Stimulated activated CD4-positive, alpha-beta T cell treated with anti-CD3 and anti-CD28 coated beads, TNF-alpha, amount 100 ng/mL, for 24 hours (primary cell): ENCODE measurements at regions not wholly inside any gene's neighbourhood (a gene's known extent, or its start where the extent isn't known, plus 50 kb on each side); places are given as distances from the start of the nearest gene placed in this dataset.

Experiments
- DNase-seq, 3 experiments: peaks; one replicate each; pipeline ENCODE4 v3.0.0-alpha.2; 2020; ENCODE audit warnings: low read depth in 3 of 3

- DNase-seq, result no peak
Observed at GRCh38 chr5:8845296-8845695, 700.6 kb downstream of the SEMA5A start.

DNA sequence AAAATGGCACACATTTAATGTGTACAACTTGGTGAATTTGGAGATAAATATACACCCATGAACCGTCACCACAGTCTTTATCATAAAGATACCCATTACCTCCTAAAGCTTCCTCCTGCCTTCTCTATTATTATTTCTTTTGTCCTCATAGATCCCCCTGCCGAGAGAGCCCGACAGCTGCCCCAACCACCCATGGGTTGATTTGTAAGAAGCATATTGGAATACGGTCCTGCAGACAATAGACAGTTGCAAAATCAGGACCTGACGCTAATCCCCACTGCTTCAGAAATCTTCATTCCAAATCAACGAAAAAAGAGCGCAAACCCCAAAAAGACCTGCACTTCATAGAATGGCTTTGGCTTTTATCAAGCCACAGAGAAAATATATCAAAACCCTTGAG is 697.5 kb downstream of the SEMA5A start:
- DNase-seq, result no peak

- DNase-seq, result no peak
Observed at GRCh38 chr5:8848997-8849594, 696.8 kb downstream of the SEMA5A start.

DNA sequence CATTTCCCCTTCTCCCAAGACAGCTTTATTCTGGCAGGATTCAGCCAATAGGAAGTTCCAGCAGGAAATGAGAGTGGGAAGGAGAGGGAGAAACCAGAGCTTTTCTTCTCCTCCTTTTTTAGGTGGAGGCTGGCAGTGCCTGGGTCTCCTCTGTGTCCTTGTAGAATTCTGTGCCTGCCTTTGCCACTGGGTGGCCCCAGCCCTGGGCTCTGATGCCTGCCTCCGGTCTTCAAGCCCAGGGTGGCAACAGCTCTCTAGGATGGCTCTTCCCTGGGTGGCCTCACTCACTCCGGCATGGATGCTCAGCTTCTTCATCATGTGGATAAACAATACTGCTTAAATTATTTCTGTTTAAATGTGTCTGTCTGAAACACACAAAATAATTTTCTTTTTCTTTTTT is 694.8 kb downstream of the SEMA5A start:
- DNase-seq, result no peak

- no peak for DNase-seq
Observed at GRCh38 chr5:8857051-8857450, 688.8 kb downstream of the SEMA5A start.

GRCh38 chr5:8861764-8862163 is 684.1 kb downstream of the SEMA5A start:
- DNase-seq, result no peak

- no peak for DNase-seq
Observed at GRCh38 chr5:8864053-8864452, 681.8 kb downstream of the SEMA5A start.

GRCh38 chr5:8865266-8865665 is 680.6 kb downstream of the SEMA5A start:
- no peak for DNase-seq

GRCh38 chr5:8865686-8866374 is 680.0 kb downstream of the SEMA5A start:
- no peak for DNase-seq

- DNase-seq, result no peak
Observed at GRCh38 chr5:8868283-8868682, 677.6 kb downstream of the SEMA5A start.

DNA sequence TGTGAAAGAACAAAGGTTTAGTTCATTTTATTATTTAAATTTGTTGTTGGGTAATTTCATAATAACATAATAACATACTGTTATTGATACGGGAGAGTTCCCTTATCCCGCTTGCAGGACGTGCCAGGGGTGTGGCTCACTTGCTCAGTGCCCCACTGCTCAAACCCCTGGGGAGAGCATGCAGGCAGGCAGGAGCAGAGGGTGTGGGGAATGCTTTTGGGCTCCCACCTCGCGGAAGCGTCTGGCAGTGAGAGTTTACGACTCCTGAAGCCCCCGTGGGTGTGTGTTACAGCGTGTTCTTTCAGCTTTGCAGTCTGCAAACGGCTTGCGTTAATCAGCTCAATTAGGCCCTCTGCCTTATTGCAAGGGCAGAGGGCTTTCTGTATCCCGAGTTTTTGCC is 675.9 kb downstream of the SEMA5A start:
- no peak for DNase-seq

DNA sequence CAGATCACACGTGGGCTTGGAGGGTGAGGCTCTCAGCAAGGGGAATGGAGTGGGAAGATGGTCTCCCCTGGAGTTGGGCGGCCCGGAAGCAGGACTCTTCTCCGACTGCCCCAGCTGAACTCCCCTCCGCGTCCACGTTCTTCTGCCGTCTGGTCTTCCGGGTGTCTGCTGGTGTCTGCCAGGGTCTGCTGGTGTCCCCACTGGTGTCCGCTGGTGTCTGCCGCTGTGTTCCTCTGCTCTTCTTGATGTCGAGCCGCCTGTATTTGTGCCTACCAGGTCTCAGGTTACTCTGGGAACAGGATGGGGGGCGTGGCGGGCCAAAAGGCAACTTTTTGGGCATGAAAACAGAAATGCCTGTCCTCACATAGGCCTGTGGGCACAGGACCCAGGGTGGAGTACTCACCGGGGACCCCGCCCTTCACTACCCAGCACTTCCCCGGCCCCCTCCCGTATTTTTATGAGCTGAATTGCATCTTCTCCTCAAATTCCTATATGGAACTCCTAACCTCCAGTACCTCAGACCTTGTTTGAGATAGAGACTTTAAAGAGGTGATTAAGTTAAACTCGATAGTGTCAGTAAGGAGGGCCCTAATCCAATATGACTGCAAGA is 675.4 kb downstream of the SEMA5A start:
- no peak for DNase-seq

DNA sequence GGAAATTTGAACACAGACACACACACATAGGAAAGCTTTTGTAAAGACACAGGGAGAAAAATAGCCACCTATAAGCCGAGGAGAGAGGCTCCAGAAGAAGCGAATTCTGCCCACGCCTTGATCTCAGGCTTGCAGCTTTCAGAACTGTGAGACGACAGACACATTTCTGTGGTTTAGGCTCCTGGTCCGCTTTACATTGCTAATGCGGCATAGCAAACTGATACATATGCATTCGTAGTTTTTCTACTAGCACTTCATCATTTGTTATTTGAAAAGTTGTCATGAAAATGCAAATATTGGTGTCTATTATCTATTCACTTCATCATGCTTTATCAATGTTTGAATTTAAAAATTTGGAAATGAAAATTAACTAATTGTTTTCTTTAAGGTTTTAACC is 674.9 kb downstream of the SEMA5A start:
- no peak for DNase-seq

DNA sequence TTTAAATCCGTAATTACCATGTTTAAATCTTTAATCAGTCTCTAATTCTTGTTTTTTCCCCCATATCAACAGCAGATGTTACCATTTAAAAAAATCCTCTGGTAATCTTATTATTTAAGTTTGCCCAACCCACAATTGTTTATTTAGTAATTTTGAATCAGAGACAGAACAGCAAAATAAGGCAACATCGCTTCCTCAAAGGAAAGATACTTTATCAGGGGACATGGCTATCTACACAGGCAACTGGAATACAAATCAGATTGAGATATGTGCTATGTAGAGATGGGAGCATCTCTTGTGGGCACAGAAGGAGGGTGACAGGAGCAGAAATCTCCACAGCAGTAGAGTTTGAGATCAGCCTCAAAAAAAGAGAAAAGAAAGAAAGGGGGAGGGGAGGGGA is 674.4 kb downstream of the SEMA5A start:
- DNase-seq, result no peak

- DNase-seq, result no peak
Observed at GRCh38 chr5:8875722-8876121, 670.2 kb downstream of the SEMA5A start.

- DNase-seq, result no peak
Observed at GRCh38 chr5:8879248-8879647, 666.6 kb downstream of the SEMA5A start.

DNA sequence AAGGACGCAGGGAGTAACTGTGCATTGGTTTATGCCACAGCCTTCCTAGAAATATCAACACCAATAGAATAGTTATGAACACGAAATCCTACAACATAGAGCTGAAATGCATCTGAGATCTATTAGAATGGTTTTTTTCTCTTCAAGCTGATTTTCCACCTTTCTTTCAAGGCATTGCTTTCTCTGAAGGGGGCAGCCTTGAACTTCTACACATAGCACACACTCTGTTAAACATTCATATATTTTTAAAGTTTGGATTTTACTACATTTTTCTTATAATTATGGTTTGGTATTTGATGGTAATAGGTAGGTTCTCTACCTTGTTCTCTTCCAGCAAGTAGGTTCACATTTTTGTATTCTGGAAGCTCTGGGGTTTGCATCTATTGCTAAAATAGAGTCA is 661.8 kb downstream of the SEMA5A start:
- DNase-seq, result no peak

- no peak for DNase-seq
Observed at GRCh38 chr5:8892926-8893325, 652.9 kb downstream of the SEMA5A start.

DNA sequence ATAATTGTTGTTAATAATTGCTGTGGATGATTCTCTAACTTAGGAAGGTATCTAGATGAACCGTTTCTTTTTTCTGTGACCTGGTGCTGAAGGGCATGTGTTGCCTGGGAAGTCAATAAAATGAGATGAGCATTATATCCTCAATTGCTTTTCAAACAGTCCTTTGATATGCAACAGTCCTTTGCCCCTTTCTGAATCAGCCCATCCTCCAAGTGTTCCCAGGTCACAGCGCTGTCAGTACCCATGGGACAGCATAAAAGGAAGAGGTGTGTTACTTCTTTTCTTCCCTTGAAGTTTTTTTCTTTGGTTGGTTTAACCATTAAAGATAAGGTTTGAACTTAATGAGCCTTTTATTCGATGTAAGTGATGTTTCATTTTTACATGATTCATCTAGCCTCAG is 651.8 kb downstream of the SEMA5A start:
- no peak for DNase-seq

- no peak for DNase-seq
Observed at GRCh38 chr5:8895062-8895461, 650.8 kb downstream of the SEMA5A start.

DNA sequence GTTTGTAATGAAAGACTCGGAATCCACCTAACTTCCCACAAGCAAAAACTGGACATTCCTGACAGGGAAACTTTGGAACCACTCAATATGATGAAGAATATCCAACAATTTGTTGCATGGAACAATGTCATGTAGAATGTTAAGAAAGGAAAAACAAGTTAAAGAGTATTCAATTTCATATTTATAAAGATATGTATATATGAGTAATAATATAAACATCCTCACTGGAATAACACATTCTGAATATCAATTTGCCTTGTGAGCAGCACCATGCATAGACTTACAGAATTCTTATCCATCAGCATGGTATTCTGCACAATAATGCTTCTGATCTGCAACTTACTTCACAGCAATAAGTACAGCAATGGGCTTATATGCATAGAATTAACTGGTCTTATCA is 650.3 kb downstream of the SEMA5A start:
- DNase-seq, result no peak

- DNase-seq, result no peak
Observed at GRCh38 chr5:8897316-8897715, 648.6 kb downstream of the SEMA5A start.

DNA sequence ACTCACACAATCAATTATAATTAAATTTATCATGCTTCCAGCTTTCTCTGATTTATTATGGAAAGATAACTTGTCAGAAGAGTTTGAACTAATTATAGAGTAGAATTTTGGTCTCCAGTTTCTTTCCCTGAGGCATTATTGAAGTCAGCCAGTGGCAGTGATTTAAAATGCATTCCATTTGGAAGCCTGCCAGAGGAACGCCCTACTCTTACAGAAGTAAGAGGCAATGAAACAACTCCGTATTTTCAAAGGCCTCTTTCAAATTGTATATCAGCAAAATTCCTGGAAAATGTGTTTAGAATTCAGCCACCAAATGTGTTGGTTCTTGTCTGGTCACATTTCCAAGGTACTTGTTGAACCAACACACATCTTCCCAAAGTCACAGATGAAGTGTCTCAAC is 640.9 kb downstream of the SEMA5A start:
- no peak for DNase-seq
